B cell (primary cell): ENCODE measurements at regions not wholly inside any gene's neighbourhood (a gene's known extent, or its start where the extent isn't known, plus 50 kb on each side); places are given as distances from the start of the nearest gene placed in this dataset.

Experiments
- ATAC-seq: fragments of 200-7000 bp; cut with Tn5 transposase; one replicate; pipeline ENCODE4 v1.10.0; 2021; ENCODE audit warnings: low read depth, mild to moderate bottlenecking, moderate number of reproducible peaks, moderate library complexity
- CTCF ChIA-PET: fragments of 350-600 bp; sonication (Branson Sonifier 250); formaldehyde crosslinking; loops from one replicate; lab custom pipeline; 2021; ENCODE audit warnings: antibody characterized with exemption, inconsistent platforms; lab: Charles Lee
- POLR2A ChIA-PET: fragments of 350-600 bp; sonication (Branson Sonifier 250); formaldehyde crosslinking; loops from one replicate; lab custom pipeline; 2021; ENCODE audit warnings: antibody characterized with exemption; lab: Charles Lee
- DNase-seq: peaks from one replicate; pipeline ENCODE4 v3.0.0; 2013
- H2AFZ ChIP-seq: 2 replicates; pipeline ENCODE4 v1.6.1; 2012; ENCODE audit warnings: mild to moderate bottlenecking, low read depth, low read length; ENCODE audit not compliant: insufficient read depth, poor library complexity, severe bottlenecking
- H3K27ac ChIP-seq, 2 donors: 1 replicate in 1 of 2; 2 replicates in 1 of 2; pipeline ENCODE4 v1.5.1; 2012 to 2013; ENCODE audit warnings: low read length in 2 of 2, mild to moderate bottlenecking in 2 of 2, moderate library complexity in 1 of 2
- H3K27me3 ChIP-seq, 4 experiments: fragments of 200-600 bp in 1 of 4; sonication (generic) in 1 of 4; replicated peaks in 1 of 4; 1 replicate in 2 of 4; 2 replicates in 2 of 4; pipeline versions ENCODE4 v1.6.1 to v1.7.0; 2013 to 2016; ENCODE audit warnings: low read length in 3 of 4, mild to moderate bottlenecking in 2 of 4, mixed read lengths in 1 of 4, moderate library complexity in 1 of 4; ENCODE audit not compliant: insufficient read depth in 4 of 4, control insufficient read depth in 3 of 4; ENCODE audit errors: control extremely low read depth in 1 of 4
- H3K36me3 ChIP-seq, 2 experiments: replicated peaks in 1 of 2; 1 replicate in 1 of 2; 2 replicates in 1 of 2; pipeline versions ENCODE4 v1.6.1 to v1.7.1; 2013; ENCODE audit warnings: low read length in 1 of 2; ENCODE audit not compliant: insufficient read depth in 2 of 2, control insufficient read depth in 1 of 2; ENCODE audit errors: control extremely low read depth in 1 of 2, extremely low read depth in 1 of 2
- H3K4me1 ChIP-seq, 2 donors: fragments of 200-600 bp in 1 of 2; sonication (generic) in 1 of 2; 1 replicate in 1 of 2; 2 replicates in 1 of 2; pipeline versions ENCODE4 v1.5.1 to v1.6.1; 2013 to 2017; ENCODE audit warnings: low read length in 2 of 2; ENCODE audit not compliant: control insufficient read depth in 2 of 2, insufficient read depth in 2 of 2
- H3K4me2 ChIP-seq: replicated peaks from 2 replicates; pipeline ENCODE3; 2012; ENCODE audit warnings: mild to moderate bottlenecking, low read depth, low read length; ENCODE audit not compliant: poor library complexity, severe bottlenecking
- H3K4me3 ChIP-seq, 5 experiments: fragments of 200-600 bp in 1 of 5; sonication (generic) in 1 of 5; 1 replicate in 3 of 5; 2 replicates in 2 of 5; pipeline versions ENCODE4 v1.5.1 to v1.7.0; 2011 to 2016; ENCODE audit warnings: low read length in 4 of 5, mild to moderate bottlenecking in 4 of 5, low read depth in 2 of 5, control low read depth in 1 of 5, moderate library complexity in 1 of 5; ENCODE audit not compliant: insufficient read depth in 1 of 5; ENCODE audit errors: control extremely low read depth in 1 of 5, extremely low read depth in 1 of 5
- H3K79me2 ChIP-seq: fragments of 200-600 bp; sonication (generic); one replicate; pipeline ENCODE4 v1.6.0; 2016; ENCODE audit warnings: low read length; ENCODE audit not compliant: control insufficient read depth, insufficient read depth
- H3K9ac ChIP-seq: fragments of 200-600 bp; sonication (generic); 2 replicates; pipeline ENCODE4 v1.6.1; 2017; ENCODE audit warnings: mild to moderate bottlenecking, low read length, moderate library complexity
- H3K9me3 ChIP-seq, 3 donors: one replicate each; pipeline versions ENCODE4 v1.6.1 to v1.7.1; 2013; ENCODE audit warnings: low read length in 2 of 3; ENCODE audit not compliant: control insufficient read depth in 2 of 3, insufficient read depth in 1 of 3; ENCODE audit errors: control extremely low read depth in 1 of 3
- H4K20me1 ChIP-seq: 2 replicates; pipeline ENCODE4 v1.6.0; 2012; ENCODE audit warnings: mild to moderate bottlenecking, low read length; ENCODE audit not compliant: insufficient read depth, control insufficient read depth, poor library complexity, severe bottlenecking
- H3K27ac Mint-ChIP-seq: one replicate; pipeline ENCODE4 v1.8.0; 2021; ENCODE audit warnings: mixed read lengths
- H3K27me3 Mint-ChIP-seq: one replicate; pipeline ENCODE4 v1.8.0; 2021; ENCODE audit warnings: mixed read lengths
- H3K4me1 Mint-ChIP-seq: one replicate; pipeline ENCODE4 v1.8.0; 2021; ENCODE audit warnings: mixed read lengths
- H3K4me3 Mint-ChIP-seq: one replicate; pipeline ENCODE4 v1.8.0; 2021; ENCODE audit warnings: mixed read lengths
- H3K9me3 Mint-ChIP-seq: one replicate; pipeline ENCODE4 v1.8.0; 2022; ENCODE audit warnings: mixed read lengths; ENCODE audit not compliant: insufficient read depth
- EZH2 ChIP-seq: IDR thresholded peaks from 2 replicates; pipeline ENCODE4 v1.6.1; 2012; ENCODE audit warnings: borderline replicate concordance, low read depth, mild to moderate bottlenecking, moderate library complexity, low read length; ENCODE audit not compliant: insufficient read depth, poor library complexity, severe bottlenecking
- WGBS: methylation state at CpG from one replicate; pipeline ENCODE4 v1.1.5; 2013; ENCODE audit warnings: missing lambda C conversion rate; ENCODE audit not compliant: insufficient coverage; 5-methylcytosine and 5-hydroxymethylcytosine counted together
- intact Hi-C: fragments of 100-400 bp; cut with micrococcal nuclease; formaldehyde crosslinking; loops from one replicate; pipeline ENCODE4 v1.10.0; 2022
- TF ChIP-seq, protein P1 (sequence below): fragments of 200-600 bp; IDR thresholded peaks from one replicate; pipeline ENCODE4 v1.8.0; 2022; ENCODE audit warnings: antibody characterized with exemption, mild to moderate bottlenecking

DNA sequence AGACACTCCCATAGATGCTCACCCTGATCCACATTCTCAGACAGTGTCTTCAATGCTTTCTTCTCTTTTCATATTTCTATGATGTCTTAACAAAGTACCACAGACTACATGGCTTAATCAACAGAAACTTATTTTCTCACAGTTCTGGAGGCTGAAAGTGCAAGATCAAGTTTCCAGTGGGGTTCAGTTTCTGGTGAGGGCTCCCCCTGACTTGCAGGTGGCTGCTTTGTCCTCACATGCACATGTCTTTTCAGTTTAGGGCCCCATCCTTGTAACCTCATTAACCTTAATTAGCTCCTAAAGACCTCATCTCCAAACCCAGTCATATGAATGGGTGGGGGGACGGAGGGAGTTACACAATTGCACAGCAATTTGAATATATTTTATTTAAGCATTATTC is 335.8 kb downstream of the AASDHPPT start:
- Histone ChIP-seq H3K4me3 (no peak overlapping the region), H3K9ac (no peak overlapping the region), H3K9me3 (no peaks in the 10 kb centered on the region), H3K36me3 (no peaks in the 10 kb centered on the region), H3K4me1 (no peaks in the 10 kb centered on the region), H3K4me2 (no peak overlapping the region), H3K27ac (no peak overlapping the region), H3K79me2 (no peaks in the 10 kb centered on the region), H2AFZ (no peak overlapping the region), H3K27me3 (no peaks in the 10 kb centered on the region), H4K20me1 (no peaks in the 10 kb centered on the region)
- no CpG with 5 or more reads among the region's 1 CpG for whole genome bisulfite sequencing
- Mint-ChIP-seq H3K27me3 (no peaks in the 10 kb centered on the region), H3K9me3 (peaks cover 2% of the 10 kb centered on the region), H3K4me1 (no peaks in the 10 kb centered on the region), H3K27ac (no peak overlapping the region), H3K4me3 (no peak overlapping the region)
- ATAC-seq: no peak
- no peak for TF ChIP-seq EZH2
- TF ChIP-seq, protein P1, sequence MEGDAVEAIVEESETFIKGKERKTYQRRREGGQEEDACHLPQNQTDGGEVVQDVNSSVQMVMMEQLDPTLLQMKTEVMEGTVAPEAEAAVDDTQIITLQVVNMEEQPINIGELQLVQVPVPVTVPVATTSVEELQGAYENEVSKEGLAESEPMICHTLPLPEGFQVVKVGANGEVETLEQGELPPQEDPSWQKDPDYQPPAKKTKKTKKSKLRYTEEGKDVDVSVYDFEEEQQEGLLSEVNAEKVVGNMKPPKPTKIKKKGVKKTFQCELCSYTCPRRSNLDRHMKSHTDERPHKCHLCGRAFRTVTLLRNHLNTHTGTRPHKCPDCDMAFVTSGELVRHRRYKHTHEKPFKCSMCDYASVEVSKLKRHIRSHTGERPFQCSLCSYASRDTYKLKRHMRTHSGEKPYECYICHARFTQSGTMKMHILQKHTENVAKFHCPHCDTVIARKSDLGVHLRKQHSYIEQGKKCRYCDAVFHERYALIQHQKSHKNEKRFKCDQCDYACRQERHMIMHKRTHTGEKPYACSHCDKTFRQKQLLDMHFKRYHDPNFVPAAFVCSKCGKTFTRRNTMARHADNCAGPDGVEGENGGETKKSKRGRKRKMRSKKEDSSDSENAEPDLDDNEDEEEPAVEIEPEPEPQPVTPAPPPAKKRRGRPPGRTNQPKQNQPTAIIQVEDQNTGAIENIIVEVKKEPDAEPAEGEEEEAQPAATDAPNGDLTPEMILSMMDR: no peak
- intact Hi-C loops: no loop called here
- POLR2A ChIA-PET: no interaction called here
- no peak for DNase-seq
- CTCF ChIA-PET: no interaction called here

DNA sequence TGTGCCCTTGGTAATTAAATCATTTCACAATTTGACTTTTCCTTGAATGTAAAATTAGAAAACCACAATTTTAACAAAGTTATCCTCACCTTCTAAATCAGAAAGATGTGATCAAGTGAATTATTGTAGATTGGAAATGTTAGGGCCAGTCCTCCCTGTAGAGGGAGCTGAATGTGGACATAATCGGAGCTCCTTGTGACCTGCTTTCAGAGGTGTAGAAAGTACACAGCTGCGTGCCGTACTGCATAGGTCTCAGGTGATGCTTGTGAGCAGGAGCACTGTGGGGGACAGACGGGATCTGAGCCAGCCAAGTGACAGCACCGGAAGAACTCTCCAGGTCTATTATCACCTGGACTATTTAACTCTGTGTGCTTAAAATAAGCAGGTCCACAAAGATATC is 338.0 kb downstream of the AASDHPPT start:
- Histone ChIP-seq H3K79me2 (no peaks in the 10 kb centered on the region), H3K4me2 (no peak overlapping the region), H3K4me1 (no peaks in the 10 kb centered on the region), H3K9ac (no peak overlapping the region), H3K27ac (no peak overlapping the region), H3K36me3 (no peaks in the 10 kb centered on the region), H3K4me3 (no peak overlapping the region), H3K9me3 (no peaks in the 10 kb centered on the region), H4K20me1 (no peaks in the 10 kb centered on the region), H2AFZ (no peak overlapping the region), H3K27me3 (no peaks in the 10 kb centered on the region)
- POLR2A ChIA-PET: no interaction called here
- no peak for DNase-seq
- Mint-ChIP-seq H3K9me3 (peaks cover 2% of the 10 kb centered on the region), H3K27me3 (no peaks in the 10 kb centered on the region), H3K4me3 (no peak overlapping the region), H3K27ac (no peak overlapping the region), H3K4me1 (no peaks in the 10 kb centered on the region)
- intact Hi-C loops: no loop called here
- 97% methylated on average over 3 of the region's 5 CpGs for WGBS
- no peak for ATAC-seq
- CTCF ChIA-PET: no interaction called here
- TF ChIP-seq EZH2: no peak
- TF ChIP-seq, protein P1: no peak
